ENCODE measurements at regions not wholly inside any gene's neighbourhood (a gene's known extent, or its start where the extent isn't known, plus 50 kb on each side); places are given as distances from the start of the nearest gene placed in this dataset.

- no peak for TF ChIP-seq CTCF (conservative IDR thresholded peaks at IDR 0.05; ENCODE audit: low read length)
- TF ChIP-seq EZH2phosphoT487 (IDR thresholded peaks at IDR 0.05; ENCODE audit: borderline replicate concordance), result no peak
These were observed 115.2 kb upstream of the CPHXL start for GRCh38 chr16:75841517-75841916.

All from Loucy (cell line).